ENCODE measurements at regions not wholly inside any gene's neighbourhood (a gene's known extent, or its start where the extent isn't known, plus 50 kb on each side); places are given as distances from the start of the nearest gene placed in this dataset.

DNA sequence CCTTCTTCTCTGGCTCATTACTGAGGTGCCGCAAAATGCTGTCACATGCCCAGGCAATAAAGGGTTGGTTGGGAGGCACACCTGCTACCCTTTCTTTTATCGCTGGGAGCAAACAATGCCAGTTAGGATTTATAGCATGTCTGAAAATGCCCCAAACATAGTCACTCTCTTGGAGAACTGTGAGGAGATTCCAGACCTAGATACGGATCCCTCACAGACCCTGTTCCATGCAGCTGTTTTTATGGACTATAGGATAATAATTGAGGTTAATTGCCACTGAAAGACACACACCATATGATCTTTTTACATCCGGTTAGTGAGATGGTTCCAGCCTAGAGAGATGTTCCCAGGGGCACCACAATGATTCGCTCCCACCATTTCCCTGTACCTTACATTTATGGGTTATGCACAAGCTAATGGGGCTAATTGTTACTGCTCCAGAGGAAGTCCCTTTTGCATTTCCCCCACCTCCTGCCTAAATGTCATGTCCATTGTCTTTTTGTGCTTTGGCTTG is 318.1 kb downstream of the PIK3R1 start:
- TF ChIP-seq, protein P1, sequence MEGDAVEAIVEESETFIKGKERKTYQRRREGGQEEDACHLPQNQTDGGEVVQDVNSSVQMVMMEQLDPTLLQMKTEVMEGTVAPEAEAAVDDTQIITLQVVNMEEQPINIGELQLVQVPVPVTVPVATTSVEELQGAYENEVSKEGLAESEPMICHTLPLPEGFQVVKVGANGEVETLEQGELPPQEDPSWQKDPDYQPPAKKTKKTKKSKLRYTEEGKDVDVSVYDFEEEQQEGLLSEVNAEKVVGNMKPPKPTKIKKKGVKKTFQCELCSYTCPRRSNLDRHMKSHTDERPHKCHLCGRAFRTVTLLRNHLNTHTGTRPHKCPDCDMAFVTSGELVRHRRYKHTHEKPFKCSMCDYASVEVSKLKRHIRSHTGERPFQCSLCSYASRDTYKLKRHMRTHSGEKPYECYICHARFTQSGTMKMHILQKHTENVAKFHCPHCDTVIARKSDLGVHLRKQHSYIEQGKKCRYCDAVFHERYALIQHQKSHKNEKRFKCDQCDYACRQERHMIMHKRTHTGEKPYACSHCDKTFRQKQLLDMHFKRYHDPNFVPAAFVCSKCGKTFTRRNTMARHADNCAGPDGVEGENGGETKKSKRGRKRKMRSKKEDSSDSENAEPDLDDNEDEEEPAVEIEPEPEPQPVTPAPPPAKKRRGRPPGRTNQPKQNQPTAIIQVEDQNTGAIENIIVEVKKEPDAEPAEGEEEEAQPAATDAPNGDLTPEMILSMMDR (IDR thresholded peaks at IDR 0.05; ENCODE audit: low read depth, low read length): no peak
- no peak for TF ChIP-seq POLR2A (IDR thresholded peaks at IDR 0.05; ENCODE audit: extremely low read depth, insufficient read length)
